ENCODE measurements at regions not wholly inside any gene's neighbourhood (a gene's known extent, or its start where the extent isn't known, plus 50 kb on each side); places are given as distances from the start of the nearest gene placed in this dataset.
"Not testable (repeated sequence)": the region's sequence is repeated elsewhere in the genome, so short reads cannot be mapped to it uniquely, and the experiment has no call there.

- TF ChIP-seq, protein P1, sequence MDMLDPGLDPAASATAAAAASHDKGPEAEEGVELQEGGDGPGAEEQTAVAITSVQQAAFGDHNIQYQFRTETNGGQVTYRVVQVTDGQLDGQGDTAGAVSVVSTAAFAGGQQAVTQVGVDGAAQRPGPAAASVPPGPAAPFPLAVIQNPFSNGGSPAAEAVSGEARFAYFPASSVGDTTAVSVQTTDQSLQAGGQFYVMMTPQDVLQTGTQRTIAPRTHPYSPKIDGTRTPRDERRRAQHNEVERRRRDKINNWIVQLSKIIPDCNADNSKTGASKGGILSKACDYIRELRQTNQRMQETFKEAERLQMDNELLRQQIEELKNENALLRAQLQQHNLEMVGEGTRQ (IDR thresholded peaks at IDR 0.05; ENCODE audit: borderline replicate concordance, low read depth, low read length): no peak
Observed at GRCh38 chrX:110519906-110520452, 161.3 kb downstream of the RTL9 start (continued).

DNA sequence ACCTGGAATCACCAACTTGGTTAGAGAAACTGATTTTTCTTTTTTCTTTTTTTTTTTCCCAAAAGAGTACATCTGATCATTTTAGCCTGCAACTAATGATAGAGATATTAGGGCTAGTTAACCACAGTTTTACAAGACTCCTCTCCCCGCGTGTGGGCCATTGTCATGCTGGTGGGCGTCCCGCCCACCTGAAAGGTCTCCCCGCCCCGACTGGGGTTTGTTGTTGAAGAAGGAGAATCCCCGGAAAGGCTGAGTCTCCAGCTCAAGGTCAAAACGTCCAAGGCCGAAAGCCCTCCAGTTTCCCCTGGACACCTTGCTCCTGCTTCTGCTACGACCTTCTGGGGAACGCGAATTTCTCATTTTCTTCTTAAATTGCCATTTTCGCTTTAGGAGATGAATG, 162.0 kb downstream of the RTL9 start:
- H3K27ac ChIP-seq (ENCODE audit: low read depth in 2 of 2, low read length in 1 of 2); H3K9ac ChIP-seq; H3K9me2 ChIP-seq; H3F3A ChIP-seq (replicated peaks; ENCODE audit: insufficient read depth); H3K36me3 ChIP-seq (replicated peaks in 1 of 2; ENCODE audit: control insufficient read depth in 1 of 2, insufficient read depth in 2 of 2, low read length in 1 of 2); H3K4me3 ChIP-seq (ENCODE audit: low read depth in 2 of 2, low read length in 1 of 2); H2AFZ ChIP-seq (ENCODE audit: low read depth); H3K4me2 ChIP-seq; H3K9me3 ChIP-seq; H3K4me1 ChIP-seq (ENCODE audit: control insufficient read depth in 1 of 2, insufficient read depth in 2 of 2, low read depth in 1 of 2, low read length in 1 of 2); H3K27me3 ChIP-seq (ENCODE audit: insufficient read depth); POLR2A ChIA-PET; DNase-seq; H4K20me1 ChIP-seq (ENCODE audit: insufficient read depth); CTCF ChIA-PET; H3K79me2 ChIP-seq (ENCODE audit: insufficient read depth): not testable (repeated sequence)
- 35% methylated on average over 13 of the region's 13 CpGs for WGBS (ENCODE audit: low lambda C conversion rate)

- H3K36me3 ChIP-seq (replicated peaks in 1 of 2; ENCODE audit: control insufficient read depth in 1 of 2, insufficient read depth in 2 of 2, low read length in 1 of 2): no peaks in the 10 kb centered on the region
- H3K4me3 ChIP-seq (ENCODE audit: low read depth in 2 of 2, low read length in 1 of 2): no peak overlapping the region
- H3K79me2 ChIP-seq (ENCODE audit: insufficient read depth): no peaks in the 10 kb centered on the region
- peaks cover 5% of the 10 kb centered on the region; the same call in 1 of the 2 replicates for H3K9me3 ChIP-seq
- H2AFZ ChIP-seq (ENCODE audit: low read depth): no peak overlapping the region
- ChIA-PET CTCF (no interaction called here), POLR2A (no interaction called here)
- H3K4me1 ChIP-seq (ENCODE audit: control insufficient read depth in 1 of 2, insufficient read depth in 2 of 2, low read depth in 1 of 2, low read length in 1 of 2): no peaks in the 10 kb centered on the region
- no peak overlapping the region for H3K9ac ChIP-seq
- WGBS (ENCODE audit: low lambda C conversion rate): 4% methylated on average over 2 of the region's 2 CpGs
- H3K27ac ChIP-seq (ENCODE audit: low read depth in 2 of 2, low read length in 1 of 2): no peak overlapping the region
- H3K27me3 ChIP-seq (ENCODE audit: insufficient read depth): no peaks in the 10 kb centered on the region; the same call in 1 of the 2 replicates
- no peak overlapping the region for H3K4me2 ChIP-seq
- no peak for DNase-seq
- no peaks in the 10 kb centered on the region for H3F3A ChIP-seq (replicated peaks; ENCODE audit: insufficient read depth)
- H3K9me2 ChIP-seq: no peaks in the 10 kb centered on the region
- TF ChIP-seq NFIC (IDR thresholded peaks at IDR 0.05; ENCODE audit: borderline replicate concordance): no peak
- TF ChIP-seq RFX5 (IDR thresholded peaks at IDR 0.05; ENCODE audit: low read length): no peak
- no peak for TF ChIP-seq TCF12 (IDR thresholded peaks at IDR 0.05)
- no peak for TF ChIP-seq MXI1 (IDR thresholded peaks at IDR 0.05; ENCODE audit: low read depth, low read length)
- no peak for TF ChIP-seq GATA2 (CRISPR knock-in tag; IDR thresholded peaks at IDR 0.05)
- H4K20me1 ChIP-seq (ENCODE audit: insufficient read depth): no peaks in the 10 kb centered on the region
Observed at GRCh38 chrX:110531873-110532580, 173.4 kb downstream of the RTL9 start.

DNA sequence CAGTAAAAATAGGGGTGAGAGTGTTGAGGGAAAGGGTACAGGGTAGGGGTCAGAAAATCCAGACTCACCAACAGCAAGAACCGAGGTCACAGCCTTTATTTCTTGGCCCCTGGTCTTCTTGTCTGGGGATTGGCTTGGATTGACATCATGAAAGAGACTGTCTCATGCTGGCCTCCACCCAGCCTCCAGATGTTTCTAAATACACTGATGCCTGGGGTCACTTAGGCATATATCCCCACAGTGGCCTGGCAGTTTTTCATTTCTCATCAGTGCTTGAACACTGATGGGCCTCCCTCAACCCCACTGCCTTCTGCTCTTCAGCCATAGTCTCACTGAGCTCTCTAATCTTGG, 173.9 kb downstream of the RTL9 start:
- no peak overlapping the region for H3K4me3 ChIP-seq (ENCODE audit: low read depth in 2 of 2, low read length in 1 of 2)
- H3K27me3 ChIP-seq (ENCODE audit: insufficient read depth): no peaks in the 10 kb centered on the region; the same call in 1 of the 2 replicates
- H3K36me3 ChIP-seq (replicated peaks in 1 of 2; ENCODE audit: control insufficient read depth in 1 of 2, insufficient read depth in 2 of 2, low read length in 1 of 2): no peaks in the 10 kb centered on the region
- no peak for DNase-seq
- H3K9me3 ChIP-seq: peaks cover 4% of the 10 kb centered on the region; the same call in 1 of the 2 replicates
- H3K4me2 ChIP-seq: no peak overlapping the region
- ChIA-PET POLR2A (no interaction called here), CTCF (no interaction called here)
- no peaks in the 10 kb centered on the region for H3K4me1 ChIP-seq (ENCODE audit: control insufficient read depth in 1 of 2, insufficient read depth in 2 of 2, low read depth in 1 of 2, low read length in 1 of 2)
- H2AFZ ChIP-seq (ENCODE audit: low read depth): no peak overlapping the region
- WGBS (ENCODE audit: low lambda C conversion rate): 0% methylated on average over 1 of the region's 1 CpG
- H3K27ac ChIP-seq (ENCODE audit: low read depth in 2 of 2, low read length in 1 of 2): no peak overlapping the region
- no peaks in the 10 kb centered on the region for H3K9me2 ChIP-seq
- no peak overlapping the region for H3K9ac ChIP-seq
- no peaks in the 10 kb centered on the region for H3K79me2 ChIP-seq (ENCODE audit: insufficient read depth)
- H3F3A ChIP-seq (replicated peaks; ENCODE audit: insufficient read depth): no peaks in the 10 kb centered on the region
- no peaks in the 10 kb centered on the region for H4K20me1 ChIP-seq (ENCODE audit: insufficient read depth)
- no peak for TF ChIP-seq TCF12 (IDR thresholded peaks at IDR 0.05)
- no peak for TF ChIP-seq FOXJ3 (CRISPR knock-in tag; IDR thresholded peaks at IDR 0.05)
- TF ChIP-seq JUND (IDR thresholded peaks at IDR 0.05): no peak
- TF ChIP-seq GABPA (IDR thresholded peaks at IDR 0.05; ENCODE audit: low read depth): no peak
- no peak for TF ChIP-seq RAD21 (IDR thresholded peaks at IDR 0.05; ENCODE audit: low read length)
- TF ChIP-seq RXRA (IDR thresholded peaks at IDR 0.05; ENCODE audit: borderline replicate concordance, low read depth): no peak
- TF ChIP-seq SMC3 (IDR thresholded peaks at IDR 0.05; ENCODE audit: low read depth, low read length): no peak
- TF ChIP-seq MXI1 (IDR thresholded peaks at IDR 0.05; ENCODE audit: low read depth, low read length): no peak
- no peak for TF ChIP-seq EZH2phosphoT487 (IDR thresholded peaks at IDR 0.05; ENCODE audit: borderline replicate concordance, low read depth)
- no peak for TF ChIP-seq FOXM1 (IDR thresholded peaks at IDR 0.05; ENCODE audit: low read depth)
- TF ChIP-seq MEF2A (IDR thresholded peaks at IDR 0.05; ENCODE audit: borderline replicate concordance, low read depth): no peak
- TF ChIP-seq NFIC (IDR thresholded peaks at IDR 0.05; ENCODE audit: borderline replicate concordance): no peak
- no peak for TF ChIP-seq CTCF (IDR thresholded peaks at IDR 0.05)
- no peak for TF ChIP-seq TAF1 (IDR thresholded peaks at IDR 0.05; ENCODE audit: borderline replicate concordance, low read depth, low read length)
- TF ChIP-seq, protein P2, sequence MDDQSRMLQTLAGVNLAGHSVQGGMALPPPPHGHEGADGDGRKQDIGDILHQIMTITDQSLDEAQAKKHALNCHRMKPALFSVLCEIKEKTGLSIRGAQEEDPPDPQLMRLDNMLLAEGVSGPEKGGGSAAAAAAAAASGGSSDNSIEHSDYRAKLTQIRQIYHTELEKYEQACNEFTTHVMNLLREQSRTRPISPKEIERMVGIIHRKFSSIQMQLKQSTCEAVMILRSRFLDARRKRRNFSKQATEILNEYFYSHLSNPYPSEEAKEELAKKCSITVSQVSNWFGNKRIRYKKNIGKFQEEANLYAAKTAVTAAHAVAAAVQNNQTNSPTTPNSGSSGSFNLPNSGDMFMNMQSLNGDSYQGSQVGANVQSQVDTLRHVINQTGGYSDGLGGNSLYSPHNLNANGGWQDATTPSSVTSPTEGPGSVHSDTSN (IDR thresholded peaks at IDR 0.05): no peak
